ENCODE measurements at regions not wholly inside any gene's neighbourhood (a gene's known extent, or its start where the extent isn't known, plus 50 kb on each side); places are given as distances from the start of the nearest gene placed in this dataset.

DNA sequence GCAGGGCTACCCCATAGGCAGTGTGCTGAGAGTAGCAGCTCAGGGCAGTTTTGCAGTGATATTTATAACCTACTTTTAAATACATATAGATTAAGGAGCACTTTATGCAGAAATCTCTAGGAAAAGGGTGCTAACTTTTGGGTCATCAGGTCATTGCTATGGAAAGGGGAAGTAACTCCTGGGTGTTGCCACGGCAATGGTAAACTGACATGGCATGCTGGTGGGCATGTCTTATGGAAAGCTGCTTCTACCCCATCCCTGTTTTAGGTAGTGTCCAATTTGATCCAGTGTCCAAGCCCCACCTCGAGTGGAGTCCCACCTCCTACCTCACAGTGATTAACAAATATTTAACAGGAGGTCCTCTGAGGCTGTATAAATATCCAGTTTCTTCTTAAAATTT lies 56.8 kb upstream of the XPA start:
- H3K27ac ChIP-seq = no peak overlapping the region
- no peak overlapping the region for H3K4me3 ChIP-seq
- peaks cover 0 to under 1% (median 0%) of the 10 kb centered on the region in 3 donors for H3K4me1 ChIP-seq
- no peaks in the 10 kb centered on the region for H3K27me3 ChIP-seq
- peaks cover 0 to 3% (median 0%) of the 10 kb centered on the region in 3 donors for H3K9me3 ChIP-seq
- no peaks in the 10 kb centered on the region for H3K36me3 ChIP-seq
- TF ChIP-seq, protein P1, sequence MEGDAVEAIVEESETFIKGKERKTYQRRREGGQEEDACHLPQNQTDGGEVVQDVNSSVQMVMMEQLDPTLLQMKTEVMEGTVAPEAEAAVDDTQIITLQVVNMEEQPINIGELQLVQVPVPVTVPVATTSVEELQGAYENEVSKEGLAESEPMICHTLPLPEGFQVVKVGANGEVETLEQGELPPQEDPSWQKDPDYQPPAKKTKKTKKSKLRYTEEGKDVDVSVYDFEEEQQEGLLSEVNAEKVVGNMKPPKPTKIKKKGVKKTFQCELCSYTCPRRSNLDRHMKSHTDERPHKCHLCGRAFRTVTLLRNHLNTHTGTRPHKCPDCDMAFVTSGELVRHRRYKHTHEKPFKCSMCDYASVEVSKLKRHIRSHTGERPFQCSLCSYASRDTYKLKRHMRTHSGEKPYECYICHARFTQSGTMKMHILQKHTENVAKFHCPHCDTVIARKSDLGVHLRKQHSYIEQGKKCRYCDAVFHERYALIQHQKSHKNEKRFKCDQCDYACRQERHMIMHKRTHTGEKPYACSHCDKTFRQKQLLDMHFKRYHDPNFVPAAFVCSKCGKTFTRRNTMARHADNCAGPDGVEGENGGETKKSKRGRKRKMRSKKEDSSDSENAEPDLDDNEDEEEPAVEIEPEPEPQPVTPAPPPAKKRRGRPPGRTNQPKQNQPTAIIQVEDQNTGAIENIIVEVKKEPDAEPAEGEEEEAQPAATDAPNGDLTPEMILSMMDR (IDR thresholded peaks at IDR 0.05) = no peak
- TF ChIP-seq EP300 (IDR thresholded peaks at IDR 0.05) (no peak), POLR2A (IDR thresholded peaks at IDR 0.05) (no peak), POLR2AphosphoS5 (IDR thresholded peaks at IDR 0.05) (no peak)
- no peak for ATAC-seq
- WGBS, 2 donors (ENCODE audit: low coverage in 1 of 2) = 67 to 86% methylated on average over 1 to 2 of the region's 2 CpGs

DNA sequence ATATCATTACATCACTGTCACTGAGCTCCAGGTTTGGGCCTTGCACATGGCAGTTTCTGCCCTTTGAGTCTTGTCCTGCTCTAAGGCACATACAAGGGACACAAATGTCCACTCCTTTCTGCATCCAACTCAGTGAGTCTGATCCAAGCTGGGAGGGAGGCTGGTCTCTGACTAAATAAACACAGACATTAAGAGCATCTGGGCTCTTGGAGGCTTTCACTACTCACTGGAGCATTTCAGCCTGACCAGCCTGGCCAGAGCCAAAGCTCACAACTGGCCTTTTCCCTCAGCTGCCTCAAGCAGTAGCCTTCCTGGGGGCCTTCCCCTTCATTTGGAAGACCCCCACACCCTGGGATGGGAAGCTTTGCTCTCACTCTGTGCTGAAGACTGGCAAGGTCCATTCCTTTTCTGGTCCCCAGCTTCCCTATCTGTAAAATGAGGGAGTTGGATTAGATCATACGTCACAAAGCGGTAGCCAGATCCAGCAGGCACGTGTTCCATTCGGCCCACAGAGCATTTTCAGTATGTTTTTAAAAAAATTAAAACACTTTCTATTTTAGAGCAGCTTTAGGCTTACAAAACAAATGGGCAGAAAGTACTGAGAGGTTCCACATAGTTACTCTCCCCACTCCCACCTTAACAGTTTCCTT lies 58.6 kb upstream of the XPA start:
- no peak overlapping the region for H3K27ac ChIP-seq
- TF ChIP-seq POLR2AphosphoS5 (IDR thresholded peaks at IDR 0.05) (no peak), POLR2A (IDR thresholded peaks at IDR 0.05) (no peak), EP300 (IDR thresholded peaks at IDR 0.05) (no peak)
- TF ChIP-seq, protein P1 (IDR thresholded peaks at IDR 0.05) = no peak
- ATAC-seq = no peak
- H3K27me3 ChIP-seq = peaks cover under 1% of the 10 kb centered on the region
- H3K4me1 ChIP-seq = peaks cover 0 to 6% (median 0%) of the 10 kb centered on the region in 3 donors
- H3K9me3 ChIP-seq = peaks cover 0 to 3% (median 0%) of the 10 kb centered on the region in 3 donors
- no peak overlapping the region for H3K4me3 ChIP-seq
- 66 to 80% methylated on average over 1 to 4 of the region's 4 CpGs for WGBS, 2 donors (ENCODE audit: low coverage in 1 of 2)
- H3K36me3 ChIP-seq = no peaks in the 10 kb centered on the region

DNA sequence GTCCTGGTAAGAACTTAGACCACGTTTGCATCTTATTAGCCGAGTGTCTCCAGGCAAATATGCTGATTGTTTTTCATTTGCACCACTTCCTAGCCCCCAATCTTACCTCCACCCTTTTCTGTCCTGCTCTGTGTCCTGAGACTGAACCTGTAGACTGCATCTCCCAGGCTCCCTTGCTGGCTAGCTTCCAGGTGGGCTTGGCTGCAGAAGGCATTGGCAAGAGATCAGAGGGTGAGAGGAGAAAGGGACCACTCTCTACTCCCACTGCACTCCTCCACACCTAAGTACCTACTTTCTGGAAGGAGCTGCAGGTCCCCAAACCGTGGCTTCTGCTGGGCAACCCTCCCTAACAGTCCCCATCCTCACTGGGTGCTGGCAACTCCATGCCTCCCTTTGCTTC lies 59.9 kb upstream of the XPA start:
- peaks cover 0 to 3% (median 0%) of the 10 kb centered on the region in 3 donors for H3K9me3 ChIP-seq
- peaks cover 9% of the 10 kb centered on the region for H3K27me3 ChIP-seq
- H3K27ac ChIP-seq = no peak overlapping the region
- 42 to 61% methylated on average over 3 of the region's 3 CpGs for WGBS, 2 donors (ENCODE audit: low coverage in 1 of 2)
- H3K36me3 ChIP-seq = no peaks in the 10 kb centered on the region
- ATAC-seq = no peak
- H3K4me1 ChIP-seq = peaks cover 0 to 6% (median 0%) of the 10 kb centered on the region in 3 donors
- TF ChIP-seq EP300 (IDR thresholded peaks at IDR 0.05) = no peak
- TF ChIP-seq POLR2A (IDR thresholded peaks at IDR 0.05) = no peak
- TF ChIP-seq, protein P1 (IDR thresholded peaks at IDR 0.05) = no peak
- no peak for TF ChIP-seq POLR2AphosphoS5 (IDR thresholded peaks at IDR 0.05)
- no peak overlapping the region for H3K4me3 ChIP-seq

DNA sequence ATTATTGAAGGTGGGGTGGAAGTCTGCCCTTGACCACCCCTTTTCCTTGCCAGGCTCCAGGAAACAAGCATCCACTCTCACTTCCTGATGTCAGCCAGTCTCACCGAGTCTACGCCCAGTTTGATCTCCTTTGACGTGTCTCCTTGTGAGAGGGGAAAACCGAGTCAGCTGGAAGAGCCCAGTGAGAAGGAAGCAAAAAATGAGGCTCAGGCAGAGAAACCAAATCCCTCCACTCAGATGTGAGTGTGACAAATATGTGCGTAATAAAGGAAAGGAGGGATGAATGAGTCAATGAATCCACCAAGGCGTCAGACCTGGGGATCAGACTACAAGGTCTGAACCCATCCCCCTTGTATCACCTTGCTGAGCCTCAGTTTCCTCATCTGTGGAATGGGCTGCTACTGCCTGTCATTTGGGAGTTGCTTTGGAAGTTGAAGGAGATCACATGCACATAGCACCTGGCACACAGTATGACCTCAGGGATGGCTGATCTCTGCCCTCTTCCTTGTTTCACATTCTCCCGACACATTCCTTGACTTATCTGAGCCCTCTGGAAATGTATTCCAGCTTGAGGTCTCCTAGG lies 61.3 kb upstream of the XPA start:
- Histone ChIP-seq H3K9me3 (peaks cover 0 to 3% (median 0%) of the 10 kb centered on the region in 3 donors), H3K4me1 (peaks cover 0 to 6% (median 0%) of the 10 kb centered on the region in 3 donors), H3K27me3 (peaks cover 22% of the 10 kb centered on the region), H3K36me3 (no peaks in the 10 kb centered on the region), H3K27ac (no peak overlapping the region), H3K4me3 (no peak overlapping the region)
- ATAC-seq = no peak
- 62 to 100% methylated on average over 2 to 6 of the region's 7 CpGs for WGBS, 2 donors (ENCODE audit: low coverage in 1 of 2)
- TF ChIP-seq POLR2A (IDR thresholded peaks at IDR 0.05) (no peak), POLR2AphosphoS5 (IDR thresholded peaks at IDR 0.05) (no peak), EP300 (IDR thresholded peaks at IDR 0.05) (no peak)
- TF ChIP-seq, protein P1 (IDR thresholded peaks at IDR 0.05) = no peak

All from gastroesophageal sphincter (tissue), 4 donors.